HCT116 (cell line): ENCODE measurements at regions not wholly inside any gene's neighbourhood (a gene's known extent, or its start where the extent isn't known, plus 50 kb on each side); places are given as distances from the start of the nearest gene placed in this dataset.

Experiments
- ATAC-seq: fragments of 200-7000 bp; cut with Tn5 transposase; 2 replicates; pipeline ENCODE4 v1.9.1; 2020; ENCODE audit warnings: mild to moderate bottlenecking, moderate library complexity
- BruUV-seq: library from RNA; stranded (reverse); fragments of 400-500 nt; replicated peaks from 2 replicates; lab custom pipeline; 2021; lab: Mats Ljungman, UMichigan
- CTCF ChIA-PET: fragments of 300-600 bp; sonication (Branson Sonifier 250); formaldehyde crosslinking; loops from one replicate; lab custom pipeline; 2021; ENCODE audit warnings: antibody characterized with exemption; lab: Charles Lee
- POLR2A ChIA-PET: fragments of 300-600, 350-600 bp; sonication (Branson Sonifier 250); formaldehyde crosslinking; loops from one replicate; lab custom pipeline; 2021; ENCODE audit warnings: antibody characterized with exemption; lab: Charles Lee
- RAD21 ChIA-PET, 2 experiments: fragments of 300-600 bp; sonication (Branson Sonifier 250); formaldehyde crosslinking; loops; one replicate each; lab custom pipeline; 2023; ENCODE audit warnings: low total read pairs in 2 of 2; ENCODE audit not compliant: uncharacterized antibody in 2 of 2, unreplicated experiment in 2 of 2, low non-redundant PET in 1 of 2; lab: Charles Lee
- DNase-seq: peaks from one replicate; pipeline ENCODE4 v3.0.0-alpha.2; 2010; ENCODE audit warnings: low read depth, low spot score
- H2AFZ ChIP-seq: fragments of 200-600 bp; shearing (Covaris generic), sonication (generic); 2 replicates; pipeline ENCODE4 v1.6.1; 2017; ENCODE audit warnings: low read depth, mixed run types, mixed read lengths, antibody characterized with exemption, low read length; ENCODE audit not compliant: poor library complexity, severe bottlenecking
- H3K27ac ChIP-seq: 2 replicates; pipeline ENCODE4 v1.5.1; 2012; ENCODE audit warnings: low read depth, low read length
- H3K27me3 ChIP-seq: fragments of 200-600 bp; sonication (generic); 2 replicates; pipeline ENCODE4 v1.6.1; 2016; ENCODE audit warnings: mixed run types, low read length, mixed read lengths; ENCODE audit not compliant: insufficient read depth
- H3K36me3 ChIP-seq, 2 experiments: fragments of 200-500 bp in 1 of 2; fragments of 200-600 bp in 1 of 2; sonication (Bioruptor generic) in 1 of 2; sonication (generic) in 1 of 2; 2 replicates each; pipeline versions ENCODE4 v1.5.1 to v1.6.1; 2014 to 2016; ENCODE audit warnings: low read length in 2 of 2, inconsistent platforms in 1 of 2, mixed read lengths in 1 of 2, mixed run types in 1 of 2; ENCODE audit not compliant: insufficient read depth in 2 of 2, control insufficient read depth in 1 of 2
- H3K4me1 ChIP-seq, 2 experiments: fragments of 200-600 bp in 1 of 2; sonication (generic) in 1 of 2; 2 replicates each; pipeline versions ENCODE4 v1.5.1 to v1.6.1; 2012 to 2017; ENCODE audit warnings: low read length in 2 of 2, inconsistent platforms in 1 of 2, mild to moderate bottlenecking in 1 of 2, mixed read lengths in 1 of 2, mixed run types in 1 of 2, moderate library complexity in 1 of 2; ENCODE audit not compliant: insufficient read depth in 2 of 2, control insufficient read depth in 1 of 2
- H3K4me2 ChIP-seq: fragments of 200-600 bp; sonication (generic); 2 replicates; pipeline ENCODE4 v1.6.1; 2017; ENCODE audit warnings: mixed run types, low read length, mixed read lengths
- H3K4me3 ChIP-seq, 2 experiments: fragments of 200-600 bp in 1 of 2; sonication (generic) in 1 of 2; replicated peaks in 1 of 2; 2 replicates each; pipeline ENCODE4 v1.5.1; 2011 to 2016; ENCODE audit warnings: low read length in 2 of 2, control low read depth in 1 of 2, low read depth in 1 of 2, mild to moderate bottlenecking in 1 of 2, mixed read lengths in 1 of 2, mixed run types in 1 of 2
- H3K79me2 ChIP-seq: fragments of 200-600 bp; sonication (generic); 2 replicates; pipeline ENCODE4 v1.6.1; 2017; ENCODE audit warnings: mild to moderate bottlenecking, mixed run types, low read length, moderate library complexity, mixed read lengths; ENCODE audit not compliant: insufficient read depth
- H3K9ac ChIP-seq: fragments of 200-600 bp; sonication (generic); 2 replicates; pipeline ENCODE4 v1.6.1; 2016; ENCODE audit warnings: low read length, mixed read lengths
- H3K9me2 ChIP-seq: fragments of 200-600 bp; sonication (generic), shearing (Covaris generic); 2 replicates; pipeline ENCODE4 v1.6.1; 2017; ENCODE audit warnings: mixed run types, mild to moderate bottlenecking, moderate library complexity; ENCODE audit not compliant: insufficient read depth
- H3K9me3 ChIP-seq, 2 experiments: fragments of 200-500 bp in 1 of 2; fragments of 200-600 bp in 1 of 2; sonication (Bioruptor generic) in 1 of 2; sonication (generic) in 1 of 2; 2 replicates each; pipeline ENCODE4 v1.6.1; 2014 to 2017; ENCODE audit warnings: low read length in 2 of 2, mixed read lengths in 2 of 2, inconsistent platforms in 1 of 2, low read depth in 1 of 2, mild to moderate bottlenecking in 1 of 2, mixed run types in 1 of 2, moderate library complexity in 1 of 2; ENCODE audit not compliant: control insufficient read depth in 1 of 2, insufficient read depth in 1 of 2
- H4K20me1 ChIP-seq: fragments of 200-600 bp; sonication (generic), shearing (Covaris generic); 2 replicates; pipeline ENCODE4 v1.6.1; 2017; ENCODE audit warnings: mixed run types, mild to moderate bottlenecking, moderate library complexity; ENCODE audit not compliant: insufficient read depth
- CTCF ChIP-seq, 3 experiments: fragments of 200-600 bp in 1 of 3; sonication (generic) in 1 of 3; IDR thresholded peaks in 2 of 3; conservative IDR thresholded peaks in 1 of 3; 2 replicates each; pipeline ENCODE4 v1.5.1; 2012 to 2017; ENCODE audit warnings: low read depth in 2 of 3, low read length in 2 of 3, antibody characterized with exemption in 1 of 3, borderline replicate concordance in 1 of 3, control low read depth in 1 of 3, mild to moderate bottlenecking in 1 of 3, mixed read lengths in 1 of 3, mixed run types in 1 of 3, moderate library complexity in 1 of 3; ENCODE audit not compliant: insufficient read depth in 1 of 3
- FOSL1 ChIP-seq: IDR thresholded peaks from 2 replicates; pipeline ENCODE4 v1.6.1; 2012; ENCODE audit warnings: low read depth
- JUND ChIP-seq: IDR thresholded peaks from 2 replicates; pipeline ENCODE4 v1.6.1; 2012
- MAX ChIP-seq: IDR thresholded peaks from 2 replicates; pipeline ENCODE4 v1.6.1; 2012
- POLR2AphosphoS5 ChIP-seq: IDR thresholded peaks from 2 replicates; pipeline ENCODE4 v1.6.1; 2011; ENCODE audit warnings: mild to moderate bottlenecking, low read depth, low read length, moderate library complexity
- RAD21 ChIP-seq: IDR thresholded peaks from 2 replicates; pipeline ENCODE4 v1.6.1; 2012; ENCODE audit warnings: low read depth, mild to moderate bottlenecking
- SIN3A ChIP-seq: IDR thresholded peaks from 2 replicates; pipeline ENCODE4 v1.6.1; 2012; ENCODE audit warnings: low read depth
- SP1 ChIP-seq: IDR thresholded peaks from 2 replicates; pipeline ENCODE4 v1.6.1; 2012; ENCODE audit warnings: low read depth
- ZNF274 ChIP-seq: fragments of 200-500 bp; sonication (Bioruptor generic); IDR thresholded peaks from 2 replicates; pipeline ENCODE4 v1.6.1; 2014; ENCODE audit warnings: mild to moderate bottlenecking, low read depth, low read length, inconsistent platforms
- intact Hi-C: fragments of 100-400 bp; cut with micrococcal nuclease; formaldehyde crosslinking; loops from 2 replicates; pipeline ENCODE4 v1.10.0; 2022

GRCh38 chr2:138930571-138930970 lies 150.4 kb upstream of the NXPH2 start:
- no peak overlapping the region for H3K4me2 ChIP-seq
- DNase-seq (no peak), ATAC-seq (no peak)
- intact Hi-C loops, result no loop called here
- ChIA-PET CTCF (no interaction called here), POLR2A (no interaction called here), RAD21 (no interaction called here)
- TF ChIP-seq ZNF274 (no peak), SIN3A (no peak), POLR2AphosphoS5 (no peak), CTCF (IDR thresholded peaks at IDR 0.05 in 2 of 3, conservative IDR thresholded peaks at IDR 0.05 in 1 of 3; ENCODE audit: borderline replicate concordance in 1 of 3, insufficient read depth in 1 of 3, low read depth in 2 of 3, low read length in 2 of 3) (no peak)
- no peak overlapping the region for H3K4me3 ChIP-seq
- H3K36me3 ChIP-seq, result no peaks in the 10 kb centered on the region
- no peaks in the 10 kb centered on the region for H3K9me2 ChIP-seq
- H3K9ac ChIP-seq, result no peak overlapping the region
- no peaks in the 10 kb centered on the region for H4K20me1 ChIP-seq
- no peak overlapping the region for H3K27ac ChIP-seq
- H3K27me3 ChIP-seq, result no peaks in the 10 kb centered on the region
- no peaks in the 10 kb centered on the region for H3K4me1 ChIP-seq
- BruUV-seq, result no TSS peak
- no peaks in the 10 kb centered on the region for H3K79me2 ChIP-seq
- H2AFZ ChIP-seq, result no peak overlapping the region
- H3K9me3 ChIP-seq, result no peaks in the 10 kb centered on the region

GRCh38 chr2:138928374-138929021 lies 148.3 kb upstream of the NXPH2 start:
- no peak for ATAC-seq
- H3K36me3 ChIP-seq, result no peaks in the 10 kb centered on the region
- H3K9ac ChIP-seq, result no peak overlapping the region
- no peaks in the 10 kb centered on the region for H3K79me2 ChIP-seq
- no peaks in the 10 kb centered on the region for H3K4me1 ChIP-seq
- ChIA-PET CTCF (interaction anchor here (1.1 kb wide), 1 partner anchor 103 kb away, joined by 3 read pairs; no protein-coding TSS in a partner anchor), POLR2A (no interaction called here), RAD21 (no interaction called here)
- H4K20me1 ChIP-seq, result no peaks in the 10 kb centered on the region
- H3K27ac ChIP-seq, result no peak overlapping the region
- H3K4me3 ChIP-seq, result no peak overlapping the region
- H3K27me3 ChIP-seq, result no peaks in the 10 kb centered on the region
- no peaks in the 10 kb centered on the region for H3K9me2 ChIP-seq
- intact Hi-C loops, result loop anchor here (10.0 kb wide), 2 partner anchors 856 to 1936 kb away; no protein-coding TSS in a partner anchor
- DNase-seq, result no peak
- no TSS peak for BruUV-seq
- no peak for TF ChIP-seq SP1
- TF ChIP-seq FOSL1, result no peak
- no peak for TF ChIP-seq JUND
- TF ChIP-seq RAD21, result no peak
- TF ChIP-seq MAX, result no peak
- no peak for TF ChIP-seq POLR2AphosphoS5
- TF ChIP-seq, all 23 proteins: peak for 0
- no peaks in the 10 kb centered on the region for H3K9me3 ChIP-seq
- H2AFZ ChIP-seq, result no peak overlapping the region
- H3K4me2 ChIP-seq, result no peak overlapping the region
